Psoas muscle (tissue), 7 donors: ENCODE measurements at regions not wholly inside any gene's neighbourhood (a gene's known extent, or its start where the extent isn't known, plus 50 kb on each side); places are given as distances from the start of the nearest gene placed in this dataset.

Experiments
- ATAC-seq, 4 donors: fragments of 200-7000 bp; cut with Tn5 transposase; one replicate each; pipeline ENCODE4 v1.9.1; 2020; ENCODE audit warnings: moderate library complexity in 3 of 4, mild to moderate bottlenecking in 2 of 4
- DNase-seq, 2 donors: peaks; one replicate each; pipeline ENCODE4 v3.0.0-alpha.2; 2020
- H3K27ac ChIP-seq: fragments of 200-600 bp; one replicate; pipeline ENCODE4 v1.8.0; 2022
- H3K27me3 ChIP-seq, 3 donors: fragments of 200-600 bp in 1 of 3; one replicate each; pipeline versions ENCODE4 v1.6.1 to v1.8.0; 2013 to 2022; ENCODE audit warnings: low read length in 2 of 3, mild to moderate bottlenecking in 2 of 3, moderate library complexity in 1 of 3; ENCODE audit not compliant: insufficient read depth in 3 of 3
- H3K36me3 ChIP-seq, 2 donors: fragments of 200-600 bp in 1 of 2; one replicate each; pipeline versions ENCODE4 v1.6.1 to v1.8.0; 2013 to 2022; ENCODE audit warnings: low read depth in 1 of 2, mild to moderate bottlenecking in 1 of 2, moderate library complexity in 1 of 2; ENCODE audit not compliant: insufficient read depth in 1 of 2
- H3K4me1 ChIP-seq: fragments of 200-600 bp; one replicate; pipeline ENCODE4 v1.8.0; 2022
- H3K4me3 ChIP-seq: fragments of 200-600 bp; one replicate; pipeline ENCODE4 v1.8.0; 2022; ENCODE audit warnings: mild to moderate bottlenecking
- H3K9me3 ChIP-seq: fragments of 200-600 bp; one replicate; pipeline ENCODE4 v1.8.0; 2022
- CTCF ChIP-seq: fragments of 200-600 bp; IDR thresholded peaks from one replicate; pipeline ENCODE4 v1.8.0; 2022; ENCODE audit warnings: antibody characterized with exemption
- WGBS, 3 donors: extraction: QIAGEN DNeasy Blood & Tissue Kit; methylation state at CpG; one replicate each; pipeline versions ENCODE4 v1.1.6 to v1.1.7; 2013; 5-methylcytosine and 5-hydroxymethylcytosine counted together
- intact Hi-C, 2 donors: fragments of 100-400 bp; cut with DNase I; formaldehyde crosslinking; loops; one replicate each; pipeline versions ENCODE4 v1.11.0 to v1.14.2; 2022
- donor health status: healthy with polysubstance abuse.
- donor health status: DM: no; HTN: no; CAD: no; lungs with moderate emphysema.
- donor health status: Bipolar disorder and iron deficiency.
- donor health status: healthy.
- donor health status: DM: yes; HTN: yes; CAD: no.
- donor health status: DM: no; HTN: no; CAD: no.
- donor health status: DM: yes; HTN: yes; CAD: no.

GRCh38 chr2:13996527-13996926 is 636.0 kb upstream of the LRATD1 start:
- ATAC-seq, result no peak
- intact Hi-C loops, result no loop called here
- Histone ChIP-seq H3K9me3 (peaks cover 4% of the 10 kb centered on the region), H3K4me1 (no peaks in the 10 kb centered on the region), H3K27me3 (no peaks in the 10 kb centered on the region), H3K27ac (no peak overlapping the region), H3K4me3 (no peak overlapping the region), H3K36me3 (no peaks in the 10 kb centered on the region)
- no peak for TF ChIP-seq CTCF
- DNase-seq, result no peak

GRCh38 chr2:14011190-14011589 is 621.3 kb upstream of the LRATD1 start:
- H3K4me3 ChIP-seq, result no peak overlapping the region
- TF ChIP-seq CTCF, result no peak
- H3K4me1 ChIP-seq, result no peaks in the 10 kb centered on the region
- 40 to 50% (median 48%) methylated on average over 4 of the region's 4 CpGs for WGBS, 3 donors
- no peaks in the 10 kb centered on the region for H3K27me3 ChIP-seq
- DNase-seq, result no peak
- no peak for ATAC-seq
- no peak overlapping the region for H3K27ac ChIP-seq
- H3K9me3 ChIP-seq, result no peaks in the 10 kb centered on the region
- intact Hi-C loops, result no loop called here
- H3K36me3 ChIP-seq, result no peaks in the 10 kb centered on the region

- DNase-seq, result no peak
Measured at GRCh38 chr2:14015113-14015630, 617.3 kb upstream of the LRATD1 start.

GRCh38 chr2:14016289-14016955 is 616.1 kb upstream of the LRATD1 start:
- Histone ChIP-seq H3K36me3 (no peaks in the 10 kb centered on the region), H3K27me3 (no peaks in the 10 kb centered on the region), H3K4me1 (no peaks in the 10 kb centered on the region), H3K4me3 (no peak overlapping the region), H3K27ac (no peak overlapping the region), H3K9me3 (no peaks in the 10 kb centered on the region)
- ATAC-seq (no peak), DNase-seq (no peak)
- no peak for TF ChIP-seq CTCF
- intact Hi-C loops, result no loop called here

More at GRCh38 chr2:14015113-14015630, 617.3 kb upstream of the LRATD1 start:
- Histone ChIP-seq H3K4me1 (no peaks in the 10 kb centered on the region), H3K9me3 (no peaks in the 10 kb centered on the region), H3K36me3 (no peaks in the 10 kb centered on the region), H3K27ac (no peak overlapping the region), H3K4me3 (no peak overlapping the region), H3K27me3 (no peaks in the 10 kb centered on the region)
- intact Hi-C loops, result no loop called here
- TF ChIP-seq CTCF, result no peak
- 45 to 60% (median 53%) methylated on average over 4 of the region's 4 CpGs for WGBS, 3 donors
- ATAC-seq, result no peak

- no peak for TF ChIP-seq CTCF
- 82 to 91% (median 84%) methylated on average over 4 of the region's 4 CpGs for WGBS, 3 donors
- Histone ChIP-seq H3K36me3 (no peaks in the 10 kb centered on the region), H3K4me3 (no peak overlapping the region), H3K9me3 (no peaks in the 10 kb centered on the region), H3K27me3 (no peaks in the 10 kb centered on the region), H3K27ac (no peak overlapping the region), H3K4me1 (no peaks in the 10 kb centered on the region)
- intact Hi-C loops, result no loop called here
- DNase-seq, result no peak
- ATAC-seq, result no peak
Measured at GRCh38 chr2:14018620-14019019, 613.9 kb upstream of the LRATD1 start.
